ENCODE measurements at regions not wholly inside any gene's neighbourhood (a gene's known extent, or its start where the extent isn't known, plus 50 kb on each side); places are given as distances from the start of the nearest gene placed in this dataset.

DNA sequence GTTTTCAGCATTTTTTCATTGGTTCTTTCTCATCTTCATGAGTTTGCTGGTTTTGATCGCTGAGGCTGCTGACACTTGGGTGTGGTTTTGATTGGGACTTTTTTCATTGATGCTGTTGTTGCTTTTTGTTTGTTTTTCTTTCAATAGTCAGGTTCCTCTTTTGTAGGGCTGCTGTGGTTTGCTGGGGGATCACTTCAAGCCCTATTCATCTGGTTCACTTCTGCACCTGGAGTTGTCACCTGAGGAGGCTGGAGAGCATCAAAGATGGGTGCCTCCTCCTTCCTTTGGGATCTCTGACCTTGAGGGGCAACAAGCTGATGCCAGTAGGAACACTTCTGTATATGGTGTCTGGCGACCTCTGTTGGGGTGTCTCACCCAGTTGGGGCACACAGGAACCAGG, 1279.9 kb upstream of the TMPRSS15 start:
- DNase-seq (ENCODE audit: low spot score) = no peak

DNA sequence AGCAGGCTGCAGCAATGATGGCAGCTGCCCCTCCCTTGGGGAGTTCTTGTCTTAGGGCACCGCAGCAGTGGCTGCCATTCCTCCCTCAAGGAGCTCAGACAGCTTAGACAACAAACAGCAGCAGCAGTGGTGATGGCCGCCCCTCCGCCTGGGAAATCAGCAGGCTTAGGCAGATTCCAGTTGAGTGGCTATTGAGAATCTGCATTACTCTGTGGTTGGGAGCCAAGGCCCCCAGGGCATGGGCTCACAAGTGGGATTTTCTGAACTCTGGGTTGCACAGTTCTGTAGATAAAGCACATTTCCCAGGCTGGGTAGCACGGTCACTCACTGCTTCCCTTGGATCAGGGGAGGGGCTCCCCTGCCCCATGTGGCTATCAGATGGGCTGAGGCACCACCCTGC, 1280.7 kb upstream of the TMPRSS15 start:
- DNase-seq (ENCODE audit: low spot score) = no peak

GRCh38 chr21:19692231-19692630, 1288.6 kb upstream of the TMPRSS15 start:
- DNase-seq (ENCODE audit: low spot score) = no peak

- DNase-seq (ENCODE audit: low spot score) = no peak
Observed at GRCh38 chr21:19695796-19696195, 1292.2 kb upstream of the TMPRSS15 start.

- DNase-seq (ENCODE audit: low spot score) = no peak
Observed at GRCh38 chr21:19700476-19700875, 1296.9 kb upstream of the TMPRSS15 start.

DNA sequence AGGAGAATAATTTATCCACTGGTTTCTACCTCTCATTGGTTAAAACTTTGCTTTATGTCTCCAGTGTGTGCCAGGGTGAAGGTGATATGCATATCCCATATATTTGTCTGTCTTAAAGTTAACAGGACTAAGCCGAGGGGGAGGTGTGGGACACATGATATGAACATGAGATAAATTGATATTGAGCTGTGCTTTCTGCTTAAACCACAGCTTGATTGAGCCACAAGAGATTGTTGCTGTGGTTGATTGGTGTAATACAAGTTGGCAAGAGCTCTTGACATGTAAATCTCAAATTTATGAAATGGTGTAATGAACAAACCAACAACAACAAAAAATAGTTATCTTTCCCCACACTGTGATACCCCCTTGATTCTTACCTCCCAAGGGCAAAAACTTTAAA, 1295.5 kb upstream of the NCAM2 start:
- no peak for DNase-seq (ENCODE audit: low spot score)

GRCh38 chr21:19704832-19705231, 1293.4 kb upstream of the NCAM2 start:
- no peak for DNase-seq (ENCODE audit: low spot score)

GRCh38 chr21:19712441-19712840, 1285.8 kb upstream of the NCAM2 start:
- no peak for DNase-seq (ENCODE audit: low spot score)

- no peak for DNase-seq (ENCODE audit: low spot score)
Observed at GRCh38 chr21:19713313-19713712, 1284.9 kb upstream of the NCAM2 start.

- no peak for DNase-seq (ENCODE audit: low spot score)
Observed at GRCh38 chr21:19724081-19724480, 1274.1 kb upstream of the NCAM2 start.

DNA sequence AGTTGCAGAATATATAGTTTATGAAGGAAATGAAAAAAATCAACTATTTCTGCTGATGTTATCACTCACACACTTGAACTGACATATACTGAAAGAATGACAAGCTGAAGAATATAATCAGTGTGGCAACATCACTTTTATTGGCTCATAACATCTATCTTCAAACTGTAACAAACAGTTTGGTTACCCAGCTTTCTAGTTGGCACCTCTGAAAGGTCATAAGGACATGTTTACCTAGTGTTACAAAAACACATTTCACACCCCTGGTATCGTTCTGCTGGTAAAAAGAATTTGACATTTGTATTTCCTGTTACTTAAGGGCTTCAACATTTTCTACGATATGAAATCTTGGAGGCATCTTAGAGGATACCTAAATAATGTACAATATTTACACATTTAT, 1267.0 kb upstream of the NCAM2 start:
- no peak for DNase-seq (ENCODE audit: low spot score)

DNA sequence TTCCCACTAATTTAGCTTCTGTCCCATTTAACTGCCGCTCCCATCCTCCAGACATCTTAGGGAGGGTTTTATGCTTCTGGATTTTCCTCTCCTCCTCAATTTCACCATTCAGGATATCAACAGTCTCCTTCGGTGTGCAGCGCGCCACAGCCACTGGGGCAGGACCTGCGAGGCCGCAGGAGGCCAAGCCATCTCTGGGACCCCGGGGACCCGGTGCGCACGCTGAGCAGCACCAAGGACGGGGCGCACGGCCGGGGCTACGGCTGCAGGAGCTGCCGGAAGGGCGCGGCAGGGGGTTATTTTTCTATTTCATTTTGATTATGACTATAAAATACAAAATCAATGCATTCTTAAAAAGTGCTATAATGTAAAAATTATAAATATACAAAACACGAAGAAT, 1238.4 kb upstream of the NCAM2 start:
- DNase-seq (ENCODE audit: low spot score) = no peak

DNA sequence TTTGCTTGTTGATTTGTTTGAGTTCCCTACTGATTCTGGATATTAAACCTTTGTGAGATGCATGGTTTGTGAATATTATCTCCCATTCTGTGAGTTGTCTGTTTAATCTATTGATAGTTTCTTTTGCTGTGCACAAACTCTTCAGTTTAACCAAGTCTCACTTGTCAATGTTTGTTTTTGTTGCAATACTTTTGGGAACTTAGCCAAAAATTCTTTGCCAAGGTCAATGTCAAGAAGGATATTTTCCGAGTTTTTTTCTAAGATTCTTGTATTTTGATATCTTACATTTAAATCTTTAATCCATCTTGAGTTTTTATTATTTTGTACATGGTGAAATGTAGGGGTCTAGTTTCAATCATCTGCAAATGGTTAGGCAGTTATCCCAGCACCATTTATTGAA, 1230.7 kb upstream of the NCAM2 start:
- no peak for DNase-seq (ENCODE audit: low spot score)

GRCh38 chr21:19771881-19772280, 1226.3 kb upstream of the NCAM2 start:
- DNase-seq (ENCODE audit: low spot score) = no peak

- DNase-seq (ENCODE audit: low spot score) = no peak
Observed at GRCh38 chr21:19776076-19776475, 1222.1 kb upstream of the NCAM2 start.

DNA sequence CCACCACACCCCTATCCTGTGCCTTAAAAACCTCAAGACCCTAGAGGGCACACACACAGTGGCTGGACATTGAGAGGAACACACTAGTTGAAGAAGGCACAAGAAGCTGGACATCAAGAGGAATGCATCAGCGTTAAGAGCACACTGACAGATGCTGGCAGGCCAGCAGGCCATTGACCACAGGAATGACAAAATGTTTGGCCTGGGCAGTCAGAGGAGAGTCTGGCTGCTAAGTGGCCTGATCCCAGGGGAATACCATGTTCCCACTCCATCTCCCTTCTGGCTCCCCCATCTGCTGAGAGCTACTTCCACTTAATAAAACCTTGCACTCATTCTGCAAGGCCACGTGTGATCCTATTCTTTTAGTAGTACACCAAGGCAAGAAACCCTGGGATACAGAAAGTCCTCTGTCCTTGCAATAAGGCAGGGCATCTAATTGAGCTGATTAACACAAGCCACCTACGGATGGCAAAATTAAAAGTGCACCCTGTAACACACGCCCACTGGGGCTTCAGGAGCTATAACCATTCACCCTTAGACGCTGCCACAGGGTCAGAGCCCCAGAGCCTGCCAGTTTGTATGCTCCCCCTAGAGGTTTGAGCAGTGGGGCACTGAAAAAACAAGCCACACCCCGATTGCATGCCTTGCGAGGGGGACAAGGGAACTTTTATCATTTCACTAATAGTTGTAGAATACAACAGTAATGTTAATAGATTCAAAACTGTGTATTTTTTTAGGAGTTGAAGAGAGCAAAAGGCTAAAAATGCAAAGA, 1216.1 kb upstream of the NCAM2 start:
- no peak for DNase-seq (ENCODE audit: low spot score)

DNA sequence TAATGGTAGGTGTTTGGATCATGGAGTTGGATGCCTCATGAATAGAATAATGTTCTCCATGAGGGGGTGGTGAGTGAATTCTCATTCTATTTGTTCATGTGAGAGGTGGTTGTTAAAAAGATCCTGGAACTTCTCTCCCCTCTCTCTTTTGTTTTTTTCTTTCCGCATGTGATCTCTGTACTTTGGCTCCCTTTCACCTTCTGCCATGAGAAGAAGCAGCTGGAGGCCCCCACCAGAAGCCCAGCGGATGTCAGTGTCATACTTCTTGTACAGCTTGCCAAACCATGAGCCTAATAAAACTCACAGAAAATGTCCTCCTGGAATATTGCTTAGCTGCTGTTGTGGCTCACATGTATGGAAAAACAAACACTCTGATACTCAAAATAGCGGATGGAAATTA, 1212.3 kb upstream of the NCAM2 start:
- no peak for DNase-seq (ENCODE audit: low spot score)

DNA sequence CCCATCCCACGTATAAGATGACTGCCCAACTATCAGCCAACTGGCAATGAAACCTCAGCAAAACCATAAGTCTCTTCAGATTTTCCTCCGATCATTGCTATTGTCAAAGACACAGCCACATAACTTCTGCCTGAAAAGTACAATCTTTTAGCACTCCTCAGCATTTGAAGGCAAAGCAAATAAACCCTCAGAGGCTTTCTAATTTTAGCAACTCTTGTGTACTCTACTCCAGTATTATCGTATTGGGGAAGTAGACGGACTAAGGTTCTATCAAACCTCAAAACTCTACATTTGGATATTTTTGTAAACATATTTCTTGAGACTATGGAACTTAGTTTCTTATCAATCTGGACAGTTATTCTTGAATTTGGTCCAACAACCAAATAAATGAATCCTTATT, 1206.2 kb upstream of the NCAM2 start:
- DNase-seq (ENCODE audit: low spot score) = no peak

DNA sequence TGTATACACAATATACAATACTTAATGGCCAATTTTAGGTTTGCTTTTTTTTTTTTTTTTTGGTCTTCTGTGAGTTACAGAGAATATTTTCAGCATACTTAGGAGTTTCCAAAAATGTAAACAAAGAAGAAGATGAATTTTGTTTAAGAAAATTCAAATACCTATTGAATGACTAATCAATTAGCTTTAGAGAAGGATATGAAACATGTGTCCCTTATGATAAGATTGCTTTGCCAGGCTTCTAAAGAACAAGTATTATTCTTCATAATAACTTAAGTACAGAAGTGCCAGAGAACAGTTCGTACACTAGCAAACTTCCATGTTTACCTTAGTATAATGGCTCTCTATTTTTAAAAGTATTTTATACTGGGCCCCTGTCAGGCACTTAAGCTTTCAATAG, 1191.0 kb upstream of the NCAM2 start:
- no peak for DNase-seq (ENCODE audit: low spot score)

- DNase-seq (ENCODE audit: low spot score) = no peak
Observed at GRCh38 chr21:19810779-19811178, 1187.4 kb upstream of the NCAM2 start.

- no peak for DNase-seq (ENCODE audit: low spot score)
Observed at GRCh38 chr21:19830446-19830845, 1167.8 kb upstream of the NCAM2 start.

GRCh38 chr21:19832551-19832950, 1165.7 kb upstream of the NCAM2 start:
- no peak for DNase-seq (ENCODE audit: low spot score)

GRCh38 chr21:19833082-19833481, 1165.1 kb upstream of the NCAM2 start:
- no peak for DNase-seq (ENCODE audit: low spot score)

GRCh38 chr21:19842601-19843000, 1155.6 kb upstream of the NCAM2 start:
- DNase-seq (ENCODE audit: low spot score) = no peak
